Osteoblast (primary cell): ENCODE measurements at regions not wholly inside any gene's neighbourhood (a gene's known extent, or its start where the extent isn't known, plus 50 kb on each side); places are given as distances from the start of the nearest gene placed in this dataset.

Source experiments
- DNase-seq: peaks from one replicate; pipeline ENCODE4 v3.0.0; 2011; ENCODE audit warnings: low spot score, mixed read lengths; ENCODE audit not compliant: insufficient read length; ENCODE audit errors: missing footprints
- H2AFZ ChIP-seq: 2 replicates; pipeline ENCODE4 v1.6.0; 2011; ENCODE audit warnings: mild to moderate bottlenecking, low read length
- H3K27ac ChIP-seq: 2 replicates; pipeline ENCODE4 v1.5.1; 2011; ENCODE audit warnings: mild to moderate bottlenecking, low read depth, low read length, moderate library complexity
- H3K27me3 ChIP-seq: 2 replicates; pipeline ENCODE4 v1.6.0; 2012; ENCODE audit warnings: mild to moderate bottlenecking, control low read depth, inconsistent platforms, low read length, moderate library complexity; ENCODE audit not compliant: insufficient read depth
- H3K36me3 ChIP-seq: 2 replicates; pipeline ENCODE4 v1.5.1; 2011; ENCODE audit warnings: mild to moderate bottlenecking, low read length, control low read depth, moderate library complexity; ENCODE audit not compliant: insufficient read depth
- H3K4me1 ChIP-seq: 2 replicates; pipeline ENCODE4 v1.5.1; 2011; ENCODE audit warnings: mild to moderate bottlenecking, low read length, control low read depth, moderate library complexity; ENCODE audit not compliant: insufficient read depth
- H3K4me2 ChIP-seq: 2 replicates; pipeline ENCODE4 v1.6.0; 2011; ENCODE audit warnings: mild to moderate bottlenecking, low read length; ENCODE audit not compliant: insufficient read depth
- H3K4me3 ChIP-seq: fragments of 200-600 bp; sonication (generic); 3 replicates; pipeline ENCODE4 v1.5.1; 2012; ENCODE audit warnings: mild to moderate bottlenecking, low read length, inconsistent platforms; ENCODE audit not compliant: insufficient read depth
- H3K79me2 ChIP-seq: 2 replicates; pipeline ENCODE4 v1.6.0; 2012; ENCODE audit warnings: mild to moderate bottlenecking, low read length, control low read depth, inconsistent platforms; ENCODE audit not compliant: insufficient read depth
- H3K9me3 ChIP-seq: 2 replicates; pipeline ENCODE4 v1.5.1; 2011; ENCODE audit warnings: low read depth, low read length, control low read depth
- H4K20me1 ChIP-seq: 2 replicates; pipeline ENCODE4 v1.6.0; 2012; ENCODE audit warnings: mild to moderate bottlenecking, low read length, control low read depth; ENCODE audit not compliant: insufficient read depth
- CTCF ChIP-seq: IDR thresholded peaks from 2 replicates; pipeline ENCODE4 v1.5.1; 2011; ENCODE audit warnings: mild to moderate bottlenecking, low read depth, low read length, moderate library complexity; ENCODE audit errors: extremely low read depth

- Histone ChIP-seq H3K36me3 (no peaks in the 10 kb centered on the region), H3K4me3 (no peak overlapping the region), H3K79me2 (no peaks in the 10 kb centered on the region), H3K9me3 (no peaks in the 10 kb centered on the region), H2AFZ (peak overlapping the region; percentile 49), H3K27ac (no peak overlapping the region), H4K20me1 (no peaks in the 10 kb centered on the region), H3K4me2 (no peak overlapping the region), H3K27me3 (no peaks in the 10 kb centered on the region), H3K4me1 (peaks cover 17% of the 10 kb centered on the region)
- no peak for TF ChIP-seq CTCF
- DNase-seq: no peak
Measured at GRCh38 chr4:72895408-72895807, 174.1 kb downstream of the COX18 start.

DNA sequence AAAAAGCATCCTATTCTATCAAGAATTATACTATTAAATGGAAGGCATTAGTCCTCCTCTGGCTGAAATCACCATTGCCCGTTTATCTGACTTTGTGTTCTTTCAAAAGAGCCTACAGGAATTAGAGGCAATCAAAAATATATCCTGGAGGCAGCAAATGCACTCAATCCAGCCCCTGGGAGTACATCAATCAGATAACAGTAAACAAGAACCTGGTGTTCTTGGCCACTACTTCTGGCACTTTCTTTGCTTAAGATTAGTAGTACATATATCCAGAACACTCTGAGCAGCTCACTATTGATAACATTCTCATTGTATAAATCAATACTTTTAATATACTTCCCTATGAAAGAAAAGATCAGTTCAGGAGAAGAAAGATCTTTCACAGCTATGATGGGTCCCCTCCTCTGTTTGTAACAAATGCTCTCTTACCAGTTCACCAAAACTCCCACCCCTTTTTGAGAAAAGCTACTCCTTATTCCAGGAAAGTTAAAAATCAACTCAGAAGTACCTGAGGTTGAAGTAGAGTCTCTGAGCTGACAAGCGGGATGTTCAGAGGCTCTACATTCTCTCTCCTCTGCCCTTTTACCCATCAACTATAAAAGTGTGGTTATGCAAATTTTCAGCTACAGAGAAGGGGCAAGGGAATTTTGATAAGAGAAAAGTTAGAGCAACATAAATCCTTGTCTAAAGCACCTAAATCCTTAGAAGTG, 176.0 kb downstream of the COX18 start:
- Histone ChIP-seq H3K4me3 (no peak overlapping the region), H2AFZ (peak overlapping the region; percentile 22), H3K9me3 (no peaks in the 10 kb centered on the region), H4K20me1 (no peaks in the 10 kb centered on the region), H3K27ac (no peak overlapping the region), H3K79me2 (no peaks in the 10 kb centered on the region), H3K4me2 (no peak overlapping the region), H3K27me3 (no peaks in the 10 kb centered on the region), H3K36me3 (no peaks in the 10 kb centered on the region), H3K4me1 (peaks cover 15% of the 10 kb centered on the region)
- DNase-seq: no peak
- no peak for TF ChIP-seq CTCF

GRCh38 chr4:72888331-72888730, 181.2 kb downstream of the COX18 start:
- no peak for DNase-seq
- H3K27ac ChIP-seq: no peak overlapping the region
- H4K20me1 ChIP-seq: no peaks in the 10 kb centered on the region
- H3K9me3 ChIP-seq: no peaks in the 10 kb centered on the region
- H3K79me2 ChIP-seq: no peaks in the 10 kb centered on the region
- H3K36me3 ChIP-seq: no peaks in the 10 kb centered on the region
- H3K4me3 ChIP-seq: no peak overlapping the region
- H3K4me2 ChIP-seq: peak overlapping the region; percentile 6
- peaks cover 8% of the 10 kb centered on the region for H3K4me1 ChIP-seq
- peak overlapping the region; percentile 36 for H2AFZ ChIP-seq
- no peak for TF ChIP-seq CTCF
- H3K27me3 ChIP-seq: no peaks in the 10 kb centered on the region

DNA sequence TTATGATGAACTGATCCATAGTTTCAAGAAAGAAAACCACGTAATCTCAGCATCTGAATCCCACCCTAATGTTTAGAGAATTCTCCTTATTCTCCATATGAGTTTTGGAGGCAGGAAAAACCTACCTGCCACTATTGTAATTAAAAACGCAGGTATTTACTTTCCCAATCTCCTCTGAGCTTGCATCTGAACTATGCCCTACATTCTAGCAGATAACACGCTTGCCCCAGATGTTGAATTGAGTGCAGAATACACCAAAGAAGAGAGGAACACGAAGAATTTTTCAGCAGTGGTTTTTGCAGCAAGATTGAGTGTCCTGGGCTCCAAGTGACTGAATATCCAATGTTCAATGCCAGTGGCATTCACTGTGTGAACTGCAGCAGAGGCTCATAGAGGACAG, 182.4 kb downstream of the COX18 start:
- Histone ChIP-seq H3K9me3 (no peaks in the 10 kb centered on the region), H3K27me3 (no peaks in the 10 kb centered on the region), H3K4me1 (peaks cover 8% of the 10 kb centered on the region), H3K4me2 (no peak overlapping the region), H3K79me2 (no peaks in the 10 kb centered on the region), H4K20me1 (no peaks in the 10 kb centered on the region), H2AFZ (peak overlapping the region; percentile 37), H3K36me3 (no peaks in the 10 kb centered on the region), H3K27ac (no peak overlapping the region), H3K4me3 (no peak overlapping the region)
- no peak for DNase-seq
- TF ChIP-seq CTCF: no peak
